Sciatic nerve (tissue), 2 donors: ENCODE measurements at regions not wholly inside any gene's neighbourhood (a gene's known extent, or its start where the extent isn't known, plus 50 kb on each side); places are given as distances from the start of the nearest gene placed in this dataset.

Experiments used
- ATAC-seq: fragments of 200-7000 bp; cut with Tn5 transposase; one replicate; pipeline ENCODE4 v1.9.1; 2020; ENCODE audit warnings: mild to moderate bottlenecking, moderate library complexity
- DNase-seq: peaks from one replicate; pipeline ENCODE4 v3.0.0-alpha.2; 2020; ENCODE audit warnings: low spot score
- intact Hi-C: fragments of 100-400 bp; cut with DNase I; formaldehyde crosslinking; loops from one replicate; pipeline ENCODE4 v1.14.2; 2022
- donor health status: DM: no; HTN: no; CAD: no.
- donor health status: DM: no; HTN: no; CAD: no.

- DNase-seq, result no peak
- intact Hi-C loops, result no loop called here
- ATAC-seq, result no peak
Measured at GRCh38 chrX:15988661-15989603, 134.3 kb upstream of the AP1S2 start.

GRCh38 chrX:15985937-15986336 lies 131.3 kb upstream of the AP1S2 start:
- no peak for DNase-seq
- no peak for ATAC-seq
- intact Hi-C loops, result no loop called here

- DNase-seq (no peak), ATAC-seq (no peak)
- intact Hi-C loops, result no loop called here
Measured at GRCh38 chrX:15983034-15983433, 128.4 kb upstream of the AP1S2 start.

GRCh38 chrX:15977644-15978043 lies 123.0 kb upstream of the AP1S2 start:
- intact Hi-C loops, result no loop called here
- DNase-seq, result no peak
- no peak for ATAC-seq

- intact Hi-C loops, result no loop called here
- ATAC-seq (no peak), DNase-seq (no peak)
Measured at GRCh38 chrX:15976396-15976795, 121.8 kb upstream of the AP1S2 start.

GRCh38 chrX:15973946-15974345 lies 119.3 kb upstream of the AP1S2 start:
- intact Hi-C loops, result no loop called here
- DNase-seq (no peak), ATAC-seq (peak; percentile 83)

- intact Hi-C loops, result no loop called here
- peak; percentile 60 for ATAC-seq
- no peak for DNase-seq
Measured at GRCh38 chrX:15973299-15973698, 118.7 kb upstream of the AP1S2 start.

- intact Hi-C loops, result no loop called here
- DNase-seq (no peak), ATAC-seq (no peak)
Measured at GRCh38 chrX:15971696-15972095, 117.1 kb upstream of the AP1S2 start.

- DNase-seq, result no peak
- no peak for ATAC-seq
- intact Hi-C loops, result no loop called here
Measured at GRCh38 chrX:15963858-15964257, 109.2 kb upstream of the AP1S2 start.

GRCh38 chrX:15960237-15960636 lies 105.6 kb upstream of the AP1S2 start:
- DNase-seq, result no peak
- intact Hi-C loops, result no loop called here
- no peak for ATAC-seq

- intact Hi-C loops, result no loop called here
- ATAC-seq (no peak), DNase-seq (no peak)
Measured at GRCh38 chrX:15956681-15957080, 102.1 kb upstream of the AP1S2 start.

GRCh38 chrX:15953801-15954200 lies 99.2 kb upstream of the AP1S2 start:
- ATAC-seq, result no peak
- DNase-seq, result no peak
- intact Hi-C loops, result no loop called here

GRCh38 chrX:15952212-15952611 lies 97.6 kb upstream of the AP1S2 start:
- intact Hi-C loops, result no loop called here
- DNase-seq (no peak), ATAC-seq (no peak)

GRCh38 chrX:15948318-15948660 lies 93.7 kb upstream of the AP1S2 start:
- no peak for DNase-seq
- intact Hi-C loops, result no loop called here
- no peak for ATAC-seq

- ATAC-seq (no peak), DNase-seq (no peak)
- intact Hi-C loops, result no loop called here
Measured at GRCh38 chrX:15947648-15948317, 93.2 kb upstream of the AP1S2 start.

GRCh38 chrX:15946783-15947580 lies 92.4 kb upstream of the AP1S2 start:
- ATAC-seq (no peak), DNase-seq (no peak)
- intact Hi-C loops, result no loop called here

GRCh38 chrX:15943391-15943790 lies 88.8 kb upstream of the AP1S2 start:
- intact Hi-C loops, result no loop called here
- DNase-seq, result no peak
- no peak for ATAC-seq

- DNase-seq (no peak), ATAC-seq (no peak)
- intact Hi-C loops, result no loop called here
Measured at GRCh38 chrX:15942307-15942706, 87.7 kb upstream of the AP1S2 start.

GRCh38 chrX:15939737-15940136 lies 85.1 kb upstream of the AP1S2 start:
- DNase-seq, result no peak
- intact Hi-C loops, result no loop called here

GRCh38 chrX:15938072-15938471 lies 83.5 kb upstream of the AP1S2 start:
- ATAC-seq, result no peak
- DNase-seq, result no peak
- intact Hi-C loops, result no loop called here

More at GRCh38 chrX:15939737-15940136, 85.1 kb upstream of the AP1S2 start:
- ATAC-seq, result no peak
